ENCODE measurements at regions not wholly inside any gene's neighbourhood (a gene's known extent, or its start where the extent isn't known, plus 50 kb on each side); places are given as distances from the start of the nearest gene placed in this dataset.

DNA sequence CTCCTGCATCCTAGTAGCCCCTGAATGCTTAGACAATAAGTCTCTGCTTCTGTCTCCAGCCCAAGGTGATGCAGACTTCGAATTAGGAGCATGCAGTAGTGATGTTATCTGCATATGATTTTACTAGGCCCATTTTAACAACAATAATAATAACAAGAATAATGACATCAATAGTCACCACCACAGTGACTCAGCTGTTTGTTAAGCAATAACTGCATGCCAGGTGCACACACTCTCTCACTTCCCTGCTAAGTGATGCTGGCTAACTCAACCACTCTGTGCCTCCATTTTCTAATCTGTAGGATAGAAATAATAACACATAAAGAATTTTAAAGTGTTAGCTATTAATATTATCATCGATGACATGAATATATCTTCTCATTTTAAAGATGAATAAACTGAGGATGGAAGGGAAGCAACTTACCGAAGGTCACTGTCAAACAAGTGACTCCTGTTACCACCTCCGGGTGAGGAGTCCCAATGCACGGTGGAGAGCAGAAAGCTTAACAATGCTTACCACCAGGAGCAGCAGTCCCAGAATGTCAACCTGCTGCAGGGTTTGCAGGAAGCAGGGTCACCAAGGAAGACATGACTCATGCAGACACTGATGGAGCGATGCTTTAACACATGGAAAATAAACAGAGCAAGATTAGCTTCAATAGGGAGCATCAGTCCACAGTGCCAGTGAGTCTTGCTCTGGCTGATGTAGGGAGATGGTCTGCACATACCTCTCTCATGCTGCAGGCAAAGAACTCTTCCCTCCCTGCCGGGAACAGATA lies 290.2 kb downstream of the SPATA17 start:
- no peaks in the 10 kb centered on the region for H3K36me3 ChIP-seq (ENCODE audit: control insufficient read depth, insufficient read depth, low read length)

DNA sequence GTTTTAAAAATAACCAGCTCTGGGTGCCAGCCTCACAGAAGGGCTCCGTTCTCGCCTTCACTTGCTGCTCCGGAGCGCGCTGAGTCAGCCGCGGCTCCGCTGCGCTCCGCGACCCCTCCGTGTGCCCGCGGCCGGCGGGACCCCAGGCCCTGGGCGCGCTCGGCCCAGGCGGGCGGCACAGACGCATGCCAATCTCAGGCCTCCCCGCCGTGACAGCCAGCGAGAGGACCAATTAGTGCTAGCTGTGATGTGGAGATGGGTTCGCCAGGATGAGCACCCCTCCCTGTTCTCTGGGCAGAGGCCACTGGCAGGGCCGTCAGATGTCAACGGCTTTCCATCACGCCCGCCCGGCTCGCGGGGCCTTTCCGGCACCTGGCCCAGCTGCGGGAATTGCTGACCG lies 293.8 kb downstream of the SPATA17 start:
- Histone ChIP-seq H3K36me3 (ENCODE audit: control insufficient read depth, insufficient read depth, low read length) (no peaks in the 10 kb centered on the region), H3K9me3 (ENCODE audit: control insufficient read depth, low read length) (no peaks in the 10 kb centered on the region), H3K4me3 (ENCODE audit: insufficient read depth, low read depth, low read length, poor library complexity, severe bottlenecking) (no peak overlapping the region), H3K27ac (ENCODE audit: insufficient read depth, low read length, poor library complexity, severe bottlenecking) (no peak overlapping the region), H3K27me3 (replicated peaks; ENCODE audit: control insufficient read depth, insufficient read depth, low read length, poor library complexity, severe bottlenecking) (no peaks in the 10 kb centered on the region), H3K4me1 (ENCODE audit: control insufficient read depth, insufficient read depth, low read length, poor library complexity, severe bottlenecking) (no peaks in the 10 kb centered on the region)
- no peak for DNase-seq

More for the DNA sequence above, 290.2 kb downstream of the SPATA17 start:
- Histone ChIP-seq H3K9me3 (ENCODE audit: control insufficient read depth, low read length) (no peaks in the 10 kb centered on the region), H3K4me3 (ENCODE audit: insufficient read depth, low read depth, low read length, poor library complexity, severe bottlenecking) (no peak overlapping the region), H3K27me3 (replicated peaks; ENCODE audit: control insufficient read depth, insufficient read depth, low read length, poor library complexity, severe bottlenecking) (no peaks in the 10 kb centered on the region), H3K4me1 (ENCODE audit: control insufficient read depth, insufficient read depth, low read length, poor library complexity, severe bottlenecking) (no peaks in the 10 kb centered on the region), H3K27ac (ENCODE audit: insufficient read depth, low read length, poor library complexity, severe bottlenecking) (no peak overlapping the region)
- DNase-seq = no peak

DNA sequence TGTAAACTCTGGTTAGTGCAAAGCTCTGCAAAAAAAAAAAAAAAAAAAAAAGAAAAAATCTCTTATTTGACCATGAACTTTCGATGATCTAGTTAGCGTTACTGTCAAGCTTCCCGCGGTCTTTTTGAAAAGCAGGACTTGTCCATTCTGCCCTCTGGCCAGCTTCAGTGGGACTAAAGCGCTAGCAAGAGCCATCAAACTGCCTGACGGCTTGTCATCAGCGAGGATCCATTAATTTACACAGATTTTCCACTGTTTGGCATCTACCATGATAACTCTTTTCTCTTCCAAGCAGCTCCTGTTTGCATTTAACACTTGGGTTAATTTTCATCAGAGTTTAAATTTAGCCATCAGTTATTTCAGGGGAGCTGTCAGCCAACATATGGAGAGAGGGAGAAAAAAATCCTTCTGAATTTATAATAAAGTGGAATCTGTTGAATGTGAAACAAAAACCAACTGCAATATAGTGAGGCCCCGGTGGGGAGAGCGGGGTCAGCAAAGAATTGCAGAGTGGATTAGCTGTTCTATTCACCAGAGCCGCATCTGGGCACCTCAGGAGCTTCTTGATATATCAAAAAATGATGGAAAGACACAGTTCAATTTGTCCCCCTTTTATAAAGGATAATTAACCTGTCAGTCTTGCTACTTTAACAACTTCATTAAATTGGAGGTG lies 298.2 kb downstream of the SPATA17 start:
- Histone ChIP-seq H3K4me1 (ENCODE audit: control insufficient read depth, insufficient read depth, low read length, poor library complexity, severe bottlenecking) (no peaks in the 10 kb centered on the region), H3K4me3 (ENCODE audit: insufficient read depth, low read depth, low read length, poor library complexity, severe bottlenecking) (no peak overlapping the region), H3K27me3 (replicated peaks; ENCODE audit: control insufficient read depth, insufficient read depth, low read length, poor library complexity, severe bottlenecking) (no peaks in the 10 kb centered on the region), H3K27ac (ENCODE audit: insufficient read depth, low read length, poor library complexity, severe bottlenecking) (no peak overlapping the region), H3K36me3 (ENCODE audit: control insufficient read depth, insufficient read depth, low read length) (no peaks in the 10 kb centered on the region), H3K9me3 (ENCODE audit: control insufficient read depth, low read length) (no peaks in the 10 kb centered on the region)
- no peak for DNase-seq

DNA sequence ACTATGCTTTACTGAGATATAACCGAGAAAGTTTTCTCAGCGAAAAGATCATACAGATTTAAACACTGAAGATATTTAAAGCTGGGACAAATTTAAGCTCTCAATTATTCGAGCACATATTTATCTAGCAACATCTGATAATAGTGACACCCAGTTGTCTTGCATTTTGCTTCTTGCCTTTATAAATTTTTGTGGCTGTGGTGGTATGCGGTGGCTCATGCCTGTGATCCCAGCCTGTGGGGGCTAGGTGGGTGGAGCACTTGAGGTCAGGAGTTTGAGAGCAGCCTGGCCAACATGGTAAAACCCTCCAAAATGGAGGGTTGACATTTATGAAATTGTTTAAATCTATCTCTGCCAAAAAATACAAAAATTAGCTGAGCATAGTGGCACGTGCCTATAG lies 312.2 kb downstream of the SPATA17 start:
- Histone ChIP-seq H3K4me1 (ENCODE audit: control insufficient read depth, insufficient read depth, low read length, poor library complexity, severe bottlenecking) (no peaks in the 10 kb centered on the region), H3K27ac (ENCODE audit: insufficient read depth, low read length, poor library complexity, severe bottlenecking) (no peak overlapping the region), H3K27me3 (replicated peaks; ENCODE audit: control insufficient read depth, insufficient read depth, low read length, poor library complexity, severe bottlenecking) (no peaks in the 10 kb centered on the region), H3K36me3 (ENCODE audit: control insufficient read depth, insufficient read depth, low read length) (no peaks in the 10 kb centered on the region), H3K9me3 (ENCODE audit: control insufficient read depth, low read length) (no peaks in the 10 kb centered on the region), H3K4me3 (ENCODE audit: insufficient read depth, low read depth, low read length, poor library complexity, severe bottlenecking) (no peak overlapping the region)
- no peak for DNase-seq

DNA sequence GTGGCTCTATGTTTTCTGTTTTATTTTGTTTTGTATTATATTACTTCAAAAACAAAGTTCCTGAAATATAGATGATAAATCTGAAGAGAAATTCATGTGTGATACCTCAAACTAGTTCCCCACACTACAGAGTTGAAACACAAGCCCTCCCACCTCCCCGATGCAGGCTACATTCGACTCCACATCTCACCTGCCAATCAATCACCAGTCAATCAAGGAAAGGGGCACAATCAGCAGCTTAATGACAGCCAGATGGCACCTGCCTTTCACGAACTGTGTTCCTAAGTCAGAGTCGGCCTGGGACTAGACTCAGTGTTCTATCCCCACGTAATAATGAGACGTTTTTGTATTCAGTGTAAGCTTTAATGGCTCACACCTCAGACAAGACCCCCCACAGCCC lies 313.4 kb downstream of the SPATA17 start:
- no peaks in the 10 kb centered on the region for H3K36me3 ChIP-seq (ENCODE audit: control insufficient read depth, insufficient read depth, low read length)
- H3K27ac ChIP-seq (ENCODE audit: insufficient read depth, low read length, poor library complexity, severe bottlenecking) = no peak overlapping the region
- no peak for DNase-seq
- H3K4me3 ChIP-seq (ENCODE audit: insufficient read depth, low read depth, low read length, poor library complexity, severe bottlenecking) = no peak overlapping the region
- H3K27me3 ChIP-seq (replicated peaks; ENCODE audit: control insufficient read depth, insufficient read depth, low read length, poor library complexity, severe bottlenecking) = no peaks in the 10 kb centered on the region
- H3K9me3 ChIP-seq (ENCODE audit: control insufficient read depth, low read length) = no peaks in the 10 kb centered on the region
- no peaks in the 10 kb centered on the region for H3K4me1 ChIP-seq (ENCODE audit: control insufficient read depth, insufficient read depth, low read length, poor library complexity, severe bottlenecking)

DNA sequence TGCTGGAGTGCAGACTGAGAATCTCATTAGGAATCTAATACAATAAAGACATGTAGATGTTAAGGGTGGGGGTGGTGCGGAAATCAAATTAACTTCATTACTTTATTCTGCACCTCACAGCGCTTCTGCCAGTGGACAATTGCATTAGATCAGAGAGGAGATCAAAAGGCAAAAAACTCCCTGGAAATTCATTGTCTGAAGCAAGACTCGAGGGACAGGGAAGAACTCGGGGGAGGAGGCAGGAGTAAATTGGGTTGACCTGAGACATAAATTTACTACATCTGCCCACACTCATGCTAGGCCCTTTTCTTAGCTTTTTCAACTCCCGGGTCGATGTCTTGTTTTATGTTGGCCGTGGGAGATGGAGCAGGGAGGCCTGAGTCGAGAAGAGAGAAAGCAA lies 315.4 kb downstream of the SPATA17 start:
- no peak for DNase-seq
- Histone ChIP-seq H3K4me3 (ENCODE audit: insufficient read depth, low read depth, low read length, poor library complexity, severe bottlenecking) (no peak overlapping the region), H3K9me3 (ENCODE audit: control insufficient read depth, low read length) (no peaks in the 10 kb centered on the region), H3K4me1 (ENCODE audit: control insufficient read depth, insufficient read depth, low read length, poor library complexity, severe bottlenecking) (no peaks in the 10 kb centered on the region), H3K27me3 (replicated peaks; ENCODE audit: control insufficient read depth, insufficient read depth, low read length, poor library complexity, severe bottlenecking) (no peaks in the 10 kb centered on the region), H3K36me3 (ENCODE audit: control insufficient read depth, insufficient read depth, low read length) (no peaks in the 10 kb centered on the region), H3K27ac (ENCODE audit: insufficient read depth, low read length, poor library complexity, severe bottlenecking) (no peak overlapping the region)

DNA sequence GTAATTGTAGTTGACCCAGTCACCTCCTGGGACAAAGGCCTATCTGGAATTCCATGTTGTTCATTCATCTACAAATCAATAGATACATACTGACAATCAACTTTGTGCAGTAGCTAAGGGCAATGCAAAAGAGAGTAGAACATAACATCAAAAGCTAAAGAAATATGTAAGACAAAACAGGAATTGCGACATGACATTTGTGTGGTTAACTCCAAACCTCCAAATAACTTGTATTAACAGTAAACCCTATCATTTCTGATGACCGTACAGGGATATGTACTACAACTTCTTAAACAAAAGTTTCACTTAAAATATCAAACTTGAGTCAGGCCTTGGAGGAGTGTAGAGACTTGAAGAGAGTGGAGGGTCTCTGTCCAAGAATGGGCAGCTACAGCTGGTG lies 317.6 kb downstream of the SPATA17 start:
- Histone ChIP-seq H3K9me3 (ENCODE audit: control insufficient read depth, low read length) (no peaks in the 10 kb centered on the region), H3K27ac (ENCODE audit: insufficient read depth, low read length, poor library complexity, severe bottlenecking) (no peak overlapping the region), H3K27me3 (replicated peaks; ENCODE audit: control insufficient read depth, insufficient read depth, low read length, poor library complexity, severe bottlenecking) (no peaks in the 10 kb centered on the region), H3K36me3 (ENCODE audit: control insufficient read depth, insufficient read depth, low read length) (no peaks in the 10 kb centered on the region), H3K4me3 (ENCODE audit: insufficient read depth, low read depth, low read length, poor library complexity, severe bottlenecking) (no peak overlapping the region), H3K4me1 (ENCODE audit: control insufficient read depth, insufficient read depth, low read length, poor library complexity, severe bottlenecking) (no peaks in the 10 kb centered on the region)
- DNase-seq = no peak

DNA sequence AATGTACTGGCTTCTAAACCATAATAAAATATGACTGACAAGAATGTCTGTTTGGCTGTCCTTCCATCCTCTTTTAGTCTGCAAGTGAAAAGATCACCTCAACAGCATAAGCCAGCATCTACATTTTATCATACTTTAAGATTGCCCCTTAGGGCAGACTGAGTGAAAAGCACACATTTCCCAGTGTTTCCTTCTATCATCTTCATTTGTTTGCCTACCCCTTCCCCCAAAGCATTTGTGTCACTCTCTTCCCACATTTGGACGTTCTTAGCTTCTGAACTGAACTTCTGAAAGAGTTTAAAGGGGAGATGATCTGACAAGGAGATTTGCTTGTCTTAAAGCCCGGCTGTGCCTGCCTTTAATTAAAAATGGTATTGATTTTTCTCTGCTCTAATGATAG lies 322.2 kb downstream of the SPATA17 start:
- H3K36me3 ChIP-seq (ENCODE audit: control insufficient read depth, insufficient read depth, low read length) = no peaks in the 10 kb centered on the region
- H3K4me1 ChIP-seq (ENCODE audit: control insufficient read depth, insufficient read depth, low read length, poor library complexity, severe bottlenecking) = no peaks in the 10 kb centered on the region
- no peaks in the 10 kb centered on the region for H3K9me3 ChIP-seq (ENCODE audit: control insufficient read depth, low read length)
- DNase-seq = no peak
- H3K27ac ChIP-seq (ENCODE audit: insufficient read depth, low read length, poor library complexity, severe bottlenecking) = no peak overlapping the region
- H3K4me3 ChIP-seq (ENCODE audit: insufficient read depth, low read depth, low read length, poor library complexity, severe bottlenecking) = no peak overlapping the region
- no peaks in the 10 kb centered on the region for H3K27me3 ChIP-seq (replicated peaks; ENCODE audit: control insufficient read depth, insufficient read depth, low read length, poor library complexity, severe bottlenecking)

DNA sequence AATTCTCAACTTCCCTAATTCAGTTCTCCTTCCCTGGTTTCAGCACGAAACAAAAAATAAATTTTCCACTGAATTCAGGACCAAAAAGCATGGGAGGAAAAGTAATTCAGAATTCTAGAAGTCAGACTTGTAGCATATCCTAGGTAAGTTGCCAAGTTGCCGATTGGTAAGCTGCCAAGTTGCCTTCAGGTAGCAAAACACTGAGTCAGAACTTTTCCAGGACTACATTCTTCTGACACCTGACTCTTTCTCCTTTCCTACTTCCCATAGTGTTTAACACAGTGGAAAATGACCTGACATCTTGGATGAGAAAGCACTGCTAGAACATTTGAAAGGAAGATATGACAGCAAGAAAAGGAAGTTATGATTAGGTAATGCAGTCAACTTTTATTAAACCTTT lies 322.8 kb downstream of the SPATA17 start:
- Histone ChIP-seq H3K27ac (ENCODE audit: insufficient read depth, low read length, poor library complexity, severe bottlenecking) (no peak overlapping the region), H3K4me3 (ENCODE audit: insufficient read depth, low read depth, low read length, poor library complexity, severe bottlenecking) (no peak overlapping the region), H3K27me3 (replicated peaks; ENCODE audit: control insufficient read depth, insufficient read depth, low read length, poor library complexity, severe bottlenecking) (no peaks in the 10 kb centered on the region), H3K36me3 (ENCODE audit: control insufficient read depth, insufficient read depth, low read length) (no peaks in the 10 kb centered on the region), H3K9me3 (ENCODE audit: control insufficient read depth, low read length) (no peaks in the 10 kb centered on the region), H3K4me1 (ENCODE audit: control insufficient read depth, insufficient read depth, low read length, poor library complexity, severe bottlenecking) (no peaks in the 10 kb centered on the region)
- no peak for DNase-seq

DNA sequence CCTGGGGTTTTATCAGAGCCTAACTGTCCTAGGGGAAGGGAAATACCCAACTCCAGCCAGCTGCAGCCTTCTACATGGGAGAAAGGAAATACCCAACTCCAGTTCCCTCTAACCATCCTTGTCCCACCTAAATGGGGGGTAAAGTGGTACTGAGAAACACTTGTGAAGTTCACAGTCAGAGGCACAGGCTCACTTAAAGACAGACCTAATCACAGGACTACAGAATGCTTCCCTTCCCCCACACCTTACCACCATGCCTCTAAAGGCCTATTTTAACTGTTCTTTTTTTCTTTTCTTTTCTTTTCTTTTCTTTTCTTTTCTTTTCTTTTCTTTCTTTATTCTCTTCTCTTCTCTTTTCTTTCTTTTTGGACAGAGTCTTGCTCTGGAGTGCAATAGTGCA lies 324.6 kb downstream of the SPATA17 start:
- Histone ChIP-seq H3K9me3 (ENCODE audit: control insufficient read depth, low read length) (no peaks in the 10 kb centered on the region), H3K27me3 (replicated peaks; ENCODE audit: control insufficient read depth, insufficient read depth, low read length, poor library complexity, severe bottlenecking) (no peaks in the 10 kb centered on the region)
- no peak for DNase-seq

More for the DNA sequence above, 324.6 kb downstream of the SPATA17 start:
- no peak overlapping the region for H3K27ac ChIP-seq (ENCODE audit: insufficient read depth, low read length, poor library complexity, severe bottlenecking)
- H3K36me3 ChIP-seq (ENCODE audit: control insufficient read depth, insufficient read depth, low read length) = no peaks in the 10 kb centered on the region
- H3K4me1 ChIP-seq (ENCODE audit: control insufficient read depth, insufficient read depth, low read length, poor library complexity, severe bottlenecking) = no peaks in the 10 kb centered on the region
- no peak overlapping the region for H3K4me3 ChIP-seq (ENCODE audit: insufficient read depth, low read depth, low read length, poor library complexity, severe bottlenecking)

All from effector memory CD4-positive, alpha-beta T cell (primary cell).